Ishikawa (cell line): ENCODE measurements at regions not wholly inside any gene's neighbourhood (a gene's known extent, or its start where the extent isn't known, plus 50 kb on each side); places are given as distances from the start of the nearest gene placed in this dataset.

ENCODE experiments used
- CEBPB ChIP-seq: IDR thresholded peaks from 2 replicates; pipeline ENCODE4 v1.6.1; 2012
- CREB1 ChIP-seq: IDR thresholded peaks from 2 replicates; pipeline ENCODE4 v1.6.1; 2012; ENCODE audit warnings: low read depth
- EGR1 ChIP-seq: IDR thresholded peaks from 2 replicates; pipeline ENCODE4 v1.6.1; 2012
- EP300 ChIP-seq: IDR thresholded peaks from 2 replicates; pipeline ENCODE4 v1.6.1; 2012; ENCODE audit warnings: borderline replicate concordance
- FOXM1 ChIP-seq: IDR thresholded peaks from 2 replicates; pipeline ENCODE4 v1.6.1; 2012; ENCODE audit warnings: low read depth, borderline replicate concordance
- MAX ChIP-seq: IDR thresholded peaks from 2 replicates; pipeline ENCODE4 v1.6.1; 2012
- RAD21 ChIP-seq: IDR thresholded peaks from 2 replicates; pipeline ENCODE4 v1.6.1; 2012; ENCODE audit warnings: low read depth
- REST ChIP-seq: IDR thresholded peaks from 2 replicates; pipeline ENCODE4 v1.6.1; 2012; ENCODE audit warnings: low read depth, mild to moderate bottlenecking
- TAF1 ChIP-seq: IDR thresholded peaks from 2 replicates; pipeline ENCODE4 v1.6.1; 2012; ENCODE audit warnings: low read depth, mild to moderate bottlenecking
- TCF12 ChIP-seq: IDR thresholded peaks from 2 replicates; pipeline ENCODE4 v1.6.1; 2012; ENCODE audit warnings: low read depth
- TEAD4 ChIP-seq: IDR thresholded peaks from 2 replicates; pipeline ENCODE4 v1.6.1; 2012
- USF1 ChIP-seq: IDR thresholded peaks from 2 replicates; pipeline ENCODE4 v1.6.1; 2012
- YY1 ChIP-seq: IDR thresholded peaks from 2 replicates; pipeline ENCODE4 v1.6.1; 2012; ENCODE audit warnings: low read depth

- TF ChIP-seq EGR1 = no peak
- TF ChIP-seq EP300 = no peak
- no peak for TF ChIP-seq CREB1
- TF ChIP-seq YY1 = no peak
- no peak for TF ChIP-seq TAF1
- TF ChIP-seq USF1 = no peak
- no peak for TF ChIP-seq CEBPB
- no peak for TF ChIP-seq RAD21
- no peak for TF ChIP-seq REST
- TF ChIP-seq TEAD4 = no peak
- no peak for TF ChIP-seq TCF12
- no peak for TF ChIP-seq FOXM1
- TF ChIP-seq MAX = no peak
These were observed 189.9 kb downstream of the NKX6-1 start for GRCh38 chr4:84309191-84309590.
